ENCODE measurements at regions not wholly inside any gene's neighbourhood (a gene's known extent, or its start where the extent isn't known, plus 50 kb on each side); places are given as distances from the start of the nearest gene placed in this dataset.
"Not testable (repeated sequence)": the region's sequence is repeated elsewhere in the genome, so short reads cannot be mapped to it uniquely, and the experiment has no call there.

DNA sequence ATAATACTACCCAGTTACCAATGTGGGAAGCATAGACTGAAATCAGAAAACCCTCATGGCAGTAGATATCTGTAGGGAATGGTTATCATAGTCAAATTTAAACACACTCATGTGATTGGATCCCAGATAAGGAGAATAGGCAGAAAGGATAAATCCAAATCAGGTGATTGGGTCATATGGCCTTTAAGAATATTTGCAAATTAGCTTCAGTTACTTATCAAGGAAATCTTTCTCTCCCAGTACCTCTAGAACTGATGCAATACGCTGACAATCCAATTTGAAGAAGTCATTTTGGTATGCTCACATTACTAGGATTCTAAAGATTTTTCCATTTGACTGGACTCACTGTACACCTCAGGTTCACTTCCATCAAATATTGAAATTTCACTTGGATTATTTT is 87.7 kb upstream of the MNS1 start:
- H3K4me2 ChIP-seq (ENCODE audit: low read length): no peak overlapping the region
- H3K79me2 ChIP-seq (ENCODE audit: insufficient read depth, low read depth, low read length): no peaks in the 10 kb centered on the region
- no peaks in the 10 kb centered on the region; the same call in 1 of the 2 replicates for H3K36me3 ChIP-seq (ENCODE audit: insufficient read depth, low read length)
- no peak overlapping the region for H3K27ac ChIP-seq (ENCODE audit: low read depth, low read length, poor library complexity, severe bottlenecking)
- no peaks in the 10 kb centered on the region for H4K20me1 ChIP-seq (ENCODE audit: insufficient read depth, low read length)
- no peak overlapping the region for H2AFZ ChIP-seq (ENCODE audit: low read length)
- H3K9me3 ChIP-seq (ENCODE audit: low read length): peaks cover 49% of the 10 kb centered on the region
- CTCF ChIA-PET (ENCODE audit: unreplicated experiment): no interaction called here
- H3K4me3 ChIP-seq (ENCODE audit: low read depth, low read length, poor library complexity, severe bottlenecking): no peak overlapping the region
- no peak for TF ChIP-seq EZH2phosphoT487 (IDR thresholded peaks at IDR 0.05; ENCODE audit: borderline replicate concordance, low read depth, low read length)
- TF ChIP-seq, protein P1, sequence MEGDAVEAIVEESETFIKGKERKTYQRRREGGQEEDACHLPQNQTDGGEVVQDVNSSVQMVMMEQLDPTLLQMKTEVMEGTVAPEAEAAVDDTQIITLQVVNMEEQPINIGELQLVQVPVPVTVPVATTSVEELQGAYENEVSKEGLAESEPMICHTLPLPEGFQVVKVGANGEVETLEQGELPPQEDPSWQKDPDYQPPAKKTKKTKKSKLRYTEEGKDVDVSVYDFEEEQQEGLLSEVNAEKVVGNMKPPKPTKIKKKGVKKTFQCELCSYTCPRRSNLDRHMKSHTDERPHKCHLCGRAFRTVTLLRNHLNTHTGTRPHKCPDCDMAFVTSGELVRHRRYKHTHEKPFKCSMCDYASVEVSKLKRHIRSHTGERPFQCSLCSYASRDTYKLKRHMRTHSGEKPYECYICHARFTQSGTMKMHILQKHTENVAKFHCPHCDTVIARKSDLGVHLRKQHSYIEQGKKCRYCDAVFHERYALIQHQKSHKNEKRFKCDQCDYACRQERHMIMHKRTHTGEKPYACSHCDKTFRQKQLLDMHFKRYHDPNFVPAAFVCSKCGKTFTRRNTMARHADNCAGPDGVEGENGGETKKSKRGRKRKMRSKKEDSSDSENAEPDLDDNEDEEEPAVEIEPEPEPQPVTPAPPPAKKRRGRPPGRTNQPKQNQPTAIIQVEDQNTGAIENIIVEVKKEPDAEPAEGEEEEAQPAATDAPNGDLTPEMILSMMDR (conservative IDR thresholded peaks at IDR 0.05; ENCODE audit: low read length): no peak
- POLR2A ChIA-PET: no interaction called here
- no peak for DNase-seq (ENCODE audit: low spot score)
- no TSS peak for BruUV-seq (replicated peaks)
- no peaks in the 10 kb centered on the region for H3K9me2 ChIP-seq (ENCODE audit: insufficient read depth, low read length)
- no peaks in the 10 kb centered on the region for H3K4me1 ChIP-seq (ENCODE audit: insufficient read depth, low read length, poor library complexity, severe bottlenecking)
- intact Hi-C loops (cut with micrococcal nuclease; ENCODE audit: unreplicated experiment): no loop called here

DNA sequence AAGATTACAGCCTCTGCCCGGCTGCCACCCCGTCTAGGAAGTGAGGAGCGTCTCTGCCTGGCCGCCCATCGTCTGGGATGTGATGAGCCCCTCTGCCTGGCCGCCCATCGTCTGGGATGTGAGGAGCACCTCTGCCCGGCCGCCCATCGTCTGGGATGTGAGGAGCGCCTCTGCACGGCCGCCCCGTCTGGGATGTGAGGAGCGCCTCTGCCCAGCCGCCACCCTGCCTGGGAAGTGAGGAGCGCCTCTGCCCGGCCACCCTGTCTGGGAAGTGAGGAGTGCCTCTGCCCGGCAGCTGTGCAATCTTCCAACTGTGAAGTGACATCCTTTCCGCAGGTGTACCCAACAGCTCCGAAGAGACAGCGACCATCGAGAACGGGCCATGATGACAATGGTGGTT is 75.6 kb upstream of the MNS1 start:
- H3K9me3 ChIP-seq (ENCODE audit: low read length): peaks cover 20% of the 10 kb centered on the region
- H3K27ac ChIP-seq (ENCODE audit: low read depth, low read length, poor library complexity, severe bottlenecking); CTCF ChIA-PET (ENCODE audit: unreplicated experiment); H3K36me3 ChIP-seq (ENCODE audit: insufficient read depth, low read length); H4K20me1 ChIP-seq (ENCODE audit: insufficient read depth, low read length); intact Hi-C loops (cut with micrococcal nuclease; ENCODE audit: unreplicated experiment); H3K9me2 ChIP-seq (ENCODE audit: insufficient read depth, low read length); H3K4me3 ChIP-seq (ENCODE audit: low read depth, low read length, poor library complexity, severe bottlenecking); POLR2A ChIA-PET; DNase-seq (ENCODE audit: low spot score); BruUV-seq (replicated peaks); H3K79me2 ChIP-seq (ENCODE audit: insufficient read depth, low read depth, low read length); H3K4me2 ChIP-seq (ENCODE audit: low read length); H2AFZ ChIP-seq (ENCODE audit: low read length): not testable (repeated sequence)
- H3K4me1 ChIP-seq (ENCODE audit: insufficient read depth, low read length, poor library complexity, severe bottlenecking): peaks cover 43% of the 10 kb centered on the region

DNA sequence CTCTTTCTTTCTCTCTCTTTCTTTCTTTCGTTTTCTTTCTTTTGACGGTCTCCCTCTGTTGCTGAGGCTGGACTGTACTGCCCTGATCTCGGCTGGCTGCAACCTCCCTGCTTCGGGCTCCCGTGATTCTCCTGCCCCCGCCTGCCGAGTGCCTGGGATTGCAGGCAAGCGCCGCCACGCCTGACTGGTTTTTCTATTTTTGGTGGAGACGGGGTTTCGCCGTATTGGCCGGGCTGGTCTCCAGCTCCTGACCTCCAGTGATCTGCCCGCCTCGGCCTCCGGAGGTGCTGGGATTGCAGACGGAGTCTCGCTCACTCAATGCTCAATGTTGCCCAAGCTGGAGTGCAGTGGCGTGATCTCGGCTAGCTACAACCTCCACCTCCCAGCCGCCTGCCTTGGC is 75.2 kb upstream of the MNS1 start:
- POLR2A ChIA-PET: interaction anchor here (0.6 to 3.8 kb wide), 3 partner anchors 8 to 67 kb away, joined by 3 to 23 read pairs (median 4); no protein-coding TSS in a partner anchor
- DNase-seq (ENCODE audit: low spot score); intact Hi-C loops (cut with micrococcal nuclease; ENCODE audit: unreplicated experiment); H3K4me2 ChIP-seq (ENCODE audit: low read length); H4K20me1 ChIP-seq (ENCODE audit: insufficient read depth, low read length); H2AFZ ChIP-seq (ENCODE audit: low read length); H3K79me2 ChIP-seq (ENCODE audit: insufficient read depth, low read depth, low read length); H3K36me3 ChIP-seq (ENCODE audit: insufficient read depth, low read length); H3K27ac ChIP-seq (ENCODE audit: low read depth, low read length, poor library complexity, severe bottlenecking); BruUV-seq (replicated peaks); H3K4me3 ChIP-seq (ENCODE audit: low read depth, low read length, poor library complexity, severe bottlenecking); H3K9me2 ChIP-seq (ENCODE audit: insufficient read depth, low read length): not testable (repeated sequence)
- Histone ChIP-seq H3K4me1 (ENCODE audit: insufficient read depth, low read length, poor library complexity, severe bottlenecking) (peaks cover 47% of the 10 kb centered on the region), H3K9me3 (ENCODE audit: low read length) (peaks cover 17% of the 10 kb centered on the region)
- CTCF ChIA-PET (ENCODE audit: unreplicated experiment): interaction anchor here (0.6 kb wide), 1 partner anchor 99 kb away, joined by 4 read pairs; no protein-coding TSS in a partner anchor
